ENCODE measurements at regions not wholly inside any gene's neighbourhood (a gene's known extent, or its start where the extent isn't known, plus 50 kb on each side); places are given as distances from the start of the nearest gene placed in this dataset.
A peak's percentile ranks its signal among the peaks of the same experiment; 100 is the strongest.

DNA sequence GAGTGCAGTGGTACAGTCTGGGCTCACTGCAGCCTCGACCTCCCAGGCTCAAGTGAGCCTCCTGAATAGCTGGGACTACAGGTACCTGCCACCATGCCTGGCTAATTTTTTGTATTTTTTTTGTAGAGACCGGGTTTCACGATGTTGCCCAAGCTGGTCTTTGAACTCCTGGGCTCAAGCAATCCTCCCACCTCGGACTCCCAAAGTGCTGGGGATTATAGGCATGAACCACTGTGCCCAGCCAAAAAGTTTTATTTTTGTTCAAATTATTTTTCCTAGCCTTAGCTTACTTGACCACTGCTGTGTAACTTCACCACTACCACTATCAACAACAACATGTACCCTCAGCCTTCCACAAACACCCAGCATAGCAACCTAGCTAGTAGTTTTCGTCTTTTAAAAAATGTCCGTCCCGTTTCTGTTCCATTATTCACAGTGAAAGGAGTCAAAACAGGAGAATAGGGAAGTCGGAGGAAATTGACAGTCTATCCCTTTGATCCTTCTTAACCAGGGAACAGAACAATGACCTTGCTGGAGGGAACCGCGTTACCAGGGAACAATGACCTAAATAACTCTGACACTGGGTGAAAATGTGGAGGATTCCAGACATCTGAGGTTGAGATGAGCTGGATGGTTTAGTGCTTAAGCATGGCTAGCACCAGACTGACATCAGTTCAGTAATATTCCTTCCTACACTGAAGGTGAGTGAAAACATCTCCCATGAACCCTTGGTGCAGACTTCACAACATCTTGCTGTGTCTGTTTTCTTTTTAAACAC, 69.2 kb upstream of the ARL4C start:
- POLR2A ChIA-PET = interaction anchor here (0.5 to 1.7 kb wide), 4 partner anchors 29 to 446 kb away, joined by 4 to 5 read pairs (median 4); no protein-coding TSS in a partner anchor
- Histone ChIP-seq H3K9me3 (ENCODE audit: control insufficient read depth, insufficient read depth, low read length) (peaks cover under 1% of the 10 kb centered on the region), H3K27ac (ENCODE audit: low read depth, low read length) (no peak overlapping the region), H3K4me3 (ENCODE audit: low read depth, low read length) (no peak overlapping the region), H3K27me3 (ENCODE audit: control insufficient read depth, insufficient read depth, low read length) (no peaks in the 10 kb centered on the region)
- TF ChIP-seq, protein P1, sequence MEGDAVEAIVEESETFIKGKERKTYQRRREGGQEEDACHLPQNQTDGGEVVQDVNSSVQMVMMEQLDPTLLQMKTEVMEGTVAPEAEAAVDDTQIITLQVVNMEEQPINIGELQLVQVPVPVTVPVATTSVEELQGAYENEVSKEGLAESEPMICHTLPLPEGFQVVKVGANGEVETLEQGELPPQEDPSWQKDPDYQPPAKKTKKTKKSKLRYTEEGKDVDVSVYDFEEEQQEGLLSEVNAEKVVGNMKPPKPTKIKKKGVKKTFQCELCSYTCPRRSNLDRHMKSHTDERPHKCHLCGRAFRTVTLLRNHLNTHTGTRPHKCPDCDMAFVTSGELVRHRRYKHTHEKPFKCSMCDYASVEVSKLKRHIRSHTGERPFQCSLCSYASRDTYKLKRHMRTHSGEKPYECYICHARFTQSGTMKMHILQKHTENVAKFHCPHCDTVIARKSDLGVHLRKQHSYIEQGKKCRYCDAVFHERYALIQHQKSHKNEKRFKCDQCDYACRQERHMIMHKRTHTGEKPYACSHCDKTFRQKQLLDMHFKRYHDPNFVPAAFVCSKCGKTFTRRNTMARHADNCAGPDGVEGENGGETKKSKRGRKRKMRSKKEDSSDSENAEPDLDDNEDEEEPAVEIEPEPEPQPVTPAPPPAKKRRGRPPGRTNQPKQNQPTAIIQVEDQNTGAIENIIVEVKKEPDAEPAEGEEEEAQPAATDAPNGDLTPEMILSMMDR (IDR thresholded peaks at IDR 0.05; ENCODE audit: low read depth, low read length) = no peak
- no peak for DNase-seq (ENCODE audit: low read depth, low spot score)
- CTCF ChIA-PET = interaction anchor here (1.1 to 2.2 kb wide), 4 partner anchors 10 to 764 kb away, joined by 3 to 14 read pairs (median 4); no protein-coding TSS in a partner anchor

DNA sequence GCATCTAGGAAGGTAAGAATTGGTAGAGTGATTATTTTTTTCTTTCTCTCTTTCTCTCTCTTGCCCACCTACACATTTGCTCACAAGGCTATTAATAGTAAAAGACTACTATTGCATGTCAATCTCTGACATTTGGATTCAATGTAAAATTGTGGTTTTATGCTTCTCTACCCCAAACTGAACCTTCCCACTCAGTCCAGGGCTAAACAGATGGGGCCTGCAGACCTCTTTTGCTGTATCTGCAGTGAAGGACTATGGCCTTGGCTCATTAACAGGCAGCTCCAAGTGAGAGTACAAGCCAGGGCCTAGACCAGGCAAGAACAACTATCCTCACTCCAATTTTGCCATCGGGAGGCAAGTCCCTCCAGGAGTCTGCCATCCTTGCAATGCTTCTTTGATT, 68.3 kb upstream of the ARL4C start:
- Histone ChIP-seq H3K9me3 (ENCODE audit: control insufficient read depth, insufficient read depth, low read length) (peaks cover 7% of the 10 kb centered on the region), H3K4me3 (ENCODE audit: low read depth, low read length) (no peak overlapping the region), H3K27me3 (ENCODE audit: control insufficient read depth, insufficient read depth, low read length) (no peaks in the 10 kb centered on the region), H3K27ac (ENCODE audit: low read depth, low read length) (peak overlapping the region; percentile 43)
- ChIA-PET POLR2A (interaction anchor here (0.6 to 1.7 kb wide), 3 partner anchors 115 to 258 kb away, joined by 4 to 5 read pairs (median 4); no protein-coding TSS in a partner anchor), CTCF (interaction anchor here (0.6 to 2.2 kb wide), 21 partner anchors 11 to 765 kb away, joined by 3 to 14 read pairs (median 4); no protein-coding TSS in a partner anchor)
- TF ChIP-seq, protein P1 (IDR thresholded peaks at IDR 0.05; ENCODE audit: low read depth, low read length) = no peak
- no peak for DNase-seq (ENCODE audit: low read depth, low spot score)

DNA sequence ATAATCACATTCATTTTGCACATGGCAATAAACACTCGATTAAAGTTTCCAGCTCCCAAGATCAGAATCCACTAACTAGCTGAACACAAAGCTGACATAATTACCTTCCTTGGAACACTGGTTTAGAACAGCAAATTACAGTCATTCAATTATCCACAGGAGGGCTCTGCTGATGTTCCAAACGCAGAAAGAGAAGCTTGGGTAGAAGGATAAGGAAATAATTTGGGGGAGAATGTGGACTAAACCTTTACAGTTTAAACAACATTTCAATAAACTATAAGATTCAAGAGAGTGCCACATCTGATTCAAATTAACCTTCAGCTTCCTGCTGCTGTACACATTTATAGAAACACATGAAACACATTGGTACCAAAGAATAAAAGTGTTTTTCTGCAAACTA, 67.8 kb upstream of the ARL4C start:
- H3K4me3 ChIP-seq (ENCODE audit: low read depth, low read length) = no peak overlapping the region
- POLR2A ChIA-PET = interaction anchor here (1.1 to 1.7 kb wide), 2 partner anchors 115 to 259 kb away, joined by 4 to 5 read pairs; no protein-coding TSS in a partner anchor

DNA sequence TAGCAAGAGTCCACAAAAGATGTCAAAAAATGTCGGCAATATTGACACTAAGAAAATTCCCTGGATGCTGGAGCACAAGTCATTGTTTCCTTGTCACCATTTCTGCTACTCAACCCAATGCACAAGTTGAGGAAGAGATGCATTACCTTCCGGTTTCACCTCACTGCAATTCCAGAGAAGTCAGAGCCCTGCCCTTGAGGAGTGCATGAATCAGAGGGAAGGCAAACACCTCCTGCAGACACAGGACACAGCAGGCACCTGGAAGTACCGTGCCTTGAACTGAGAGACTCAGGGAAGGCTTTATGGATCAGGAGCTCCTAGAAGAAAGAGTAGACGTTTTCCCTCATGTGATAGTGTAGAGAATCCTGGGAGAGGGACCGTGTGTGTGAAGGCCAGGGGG, 62.7 kb upstream of the ARL4C start:
- ChIA-PET CTCF (interaction anchor here (0.7 to 1.0 kb wide), 2 partner anchors 15 to 131 kb away, joined by 3 to 4 read pairs; no protein-coding TSS in a partner anchor), POLR2A (no interaction called here)
- TF ChIP-seq, protein P1 (IDR thresholded peaks at IDR 0.05; ENCODE audit: low read depth, low read length) = no peak
- Histone ChIP-seq H3K9me3 (ENCODE audit: control insufficient read depth, insufficient read depth, low read length) (peaks cover 12% of the 10 kb centered on the region), H3K27me3 (ENCODE audit: control insufficient read depth, insufficient read depth, low read length) (no peaks in the 10 kb centered on the region), H3K4me3 (ENCODE audit: low read depth, low read length) (no peak overlapping the region), H3K27ac (ENCODE audit: low read depth, low read length) (no peak overlapping the region)
- DNase-seq (ENCODE audit: low read depth, low spot score) = no peak

More for the DNA sequence above, 67.8 kb upstream of the ARL4C start:
- peak; percentile 49 for DNase-seq (ENCODE audit: low read depth, low spot score)
- CTCF ChIA-PET = interaction anchor here (0.6 to 2.2 kb wide), 23 partner anchors 11 to 552 kb away, joined by 3 to 14 read pairs (median 4); no protein-coding TSS in a partner anchor
- H3K9me3 ChIP-seq (ENCODE audit: control insufficient read depth, insufficient read depth, low read length) = peaks cover 7% of the 10 kb centered on the region
- TF ChIP-seq, protein P1 (IDR thresholded peaks at IDR 0.05; ENCODE audit: low read depth, low read length) = peak; percentile 64
- no peak overlapping the region for H3K27ac ChIP-seq (ENCODE audit: low read depth, low read length)
- no peaks in the 10 kb centered on the region for H3K27me3 ChIP-seq (ENCODE audit: control insufficient read depth, insufficient read depth, low read length)

DNA sequence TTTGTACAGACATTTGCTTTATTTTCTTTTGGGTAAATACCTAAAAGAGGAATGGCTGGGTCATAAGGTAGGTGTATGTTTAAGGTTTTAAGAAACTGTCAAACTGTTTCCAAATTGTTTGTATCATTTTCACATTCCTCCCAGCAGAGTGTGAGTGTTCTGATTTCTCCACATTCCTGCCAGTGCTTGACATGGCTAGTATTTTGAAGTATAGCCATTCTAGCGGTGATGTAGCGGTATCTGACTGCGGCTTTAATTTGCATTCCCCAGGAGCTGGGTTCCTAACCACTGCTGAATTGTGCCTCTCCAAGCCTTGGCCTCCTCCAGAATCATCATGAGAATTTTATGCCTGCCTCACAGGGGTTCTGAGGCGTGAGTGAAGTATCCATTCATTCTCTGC, 61.8 kb upstream of the ARL4C start:
- Histone ChIP-seq H3K27me3 (ENCODE audit: control insufficient read depth, insufficient read depth, low read length) (no peaks in the 10 kb centered on the region), H3K27ac (ENCODE audit: low read depth, low read length) (no peak overlapping the region), H3K4me3 (ENCODE audit: low read depth, low read length) (no peak overlapping the region), H3K9me3 (ENCODE audit: control insufficient read depth, insufficient read depth, low read length) (peaks cover 12% of the 10 kb centered on the region)
- CTCF ChIA-PET = interaction anchor here (1.6 to 3.3 kb wide), 2 partner anchors 13 to 558 kb away, joined by 4 to 19 read pairs; no protein-coding TSS in a partner anchor
- POLR2A ChIA-PET = interaction anchor here (0.7 kb wide), 1 partner anchor 118 kb away, joined by 3 read pairs; no protein-coding TSS in a partner anchor
- TF ChIP-seq, protein P1 (IDR thresholded peaks at IDR 0.05; ENCODE audit: low read depth, low read length) = peak; percentile 39
- no peak for DNase-seq (ENCODE audit: low read depth, low spot score)

All from AG04450 (cell line).